Stimulated activated CD8-positive, alpha-beta memory T cell treated with anti-CD3 and anti-CD28 coated beads, Interleukin-15, amount 100 ng/mL, for 48 hours (primary cell): ENCODE measurements at regions not wholly inside any gene's neighbourhood (a gene's known extent, or its start where the extent isn't known, plus 50 kb on each side); places are given as distances from the start of the nearest gene placed in this dataset.

Experiments
- DNase-seq, 2 donors: peaks; one replicate each; pipeline ENCODE4 v3.0.0-alpha.2; 2020; ENCODE audit warnings: low read depth in 2 of 2

DNA sequence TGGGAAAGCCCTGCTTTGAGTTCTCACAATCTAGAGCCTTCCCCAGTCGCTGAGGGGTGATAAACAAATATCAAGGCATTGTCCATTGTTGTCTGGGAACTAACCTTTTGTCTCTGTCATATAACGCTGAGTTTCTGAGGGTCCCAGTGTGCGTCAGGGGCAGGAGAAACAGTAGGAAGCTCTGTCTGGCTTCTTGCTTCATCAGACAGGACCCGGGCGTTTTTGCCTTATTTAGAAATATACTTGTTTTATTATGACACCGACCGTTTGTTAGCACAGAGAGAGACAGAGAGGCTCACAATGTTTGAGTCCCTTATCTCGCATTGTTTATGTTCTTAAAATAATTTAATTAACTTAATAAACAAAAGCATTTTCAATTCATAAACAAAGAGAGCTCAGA lies 204.9 kb upstream of the GAS1 start:
- DNase-seq = no peak

DNA sequence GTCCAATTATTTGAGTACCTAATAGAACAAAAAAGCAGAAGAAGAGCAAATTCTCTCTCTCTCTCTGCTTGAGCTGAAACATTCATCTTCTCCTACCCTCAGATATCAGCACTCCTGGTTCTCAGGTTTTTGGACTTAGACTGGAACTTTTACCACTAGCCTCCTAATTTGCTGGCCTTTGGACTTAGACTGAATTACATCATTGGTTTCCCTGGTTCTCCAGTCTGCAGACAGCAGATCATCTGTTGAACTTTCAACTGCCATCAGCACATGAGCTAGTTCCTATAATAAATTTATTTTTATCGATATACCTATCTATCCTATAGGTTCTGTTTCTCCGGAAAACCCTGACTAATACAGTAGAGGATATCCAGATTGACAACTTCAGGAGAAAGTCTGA lies 208.9 kb upstream of the GAS1 start:
- no peak for DNase-seq

DNA sequence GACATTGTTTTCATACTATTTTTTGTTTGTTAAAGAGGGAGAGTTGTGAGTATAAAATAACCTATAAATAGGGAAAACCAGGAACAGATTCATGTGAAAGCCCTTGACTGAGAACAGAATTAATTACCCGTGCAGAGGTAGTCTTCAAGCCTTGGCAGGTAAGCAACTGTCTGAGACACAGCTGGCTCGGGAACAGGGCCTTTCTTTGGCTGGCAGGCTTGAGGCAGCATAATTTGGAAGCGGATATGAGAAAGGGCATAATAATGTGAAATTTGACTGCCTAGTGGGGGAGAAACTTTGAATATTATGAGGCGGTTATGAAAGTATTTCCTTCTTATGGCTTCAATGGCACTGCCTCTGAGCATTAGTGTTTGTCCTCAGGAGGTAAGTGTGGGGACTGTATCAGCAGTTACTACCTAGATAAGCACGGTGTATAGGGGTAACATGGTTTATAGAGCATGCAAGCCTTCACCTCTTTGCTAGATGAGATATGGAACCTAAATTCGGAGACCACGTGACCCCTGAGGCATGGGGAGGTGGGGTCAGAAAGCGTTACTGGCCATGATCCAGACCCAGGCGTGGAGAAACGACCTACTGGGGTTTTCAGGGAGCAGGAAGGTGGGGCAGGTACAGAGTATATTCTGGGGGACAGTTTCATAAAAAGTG lies 210.2 kb upstream of the GAS1 start:
- DNase-seq = no peak

DNA sequence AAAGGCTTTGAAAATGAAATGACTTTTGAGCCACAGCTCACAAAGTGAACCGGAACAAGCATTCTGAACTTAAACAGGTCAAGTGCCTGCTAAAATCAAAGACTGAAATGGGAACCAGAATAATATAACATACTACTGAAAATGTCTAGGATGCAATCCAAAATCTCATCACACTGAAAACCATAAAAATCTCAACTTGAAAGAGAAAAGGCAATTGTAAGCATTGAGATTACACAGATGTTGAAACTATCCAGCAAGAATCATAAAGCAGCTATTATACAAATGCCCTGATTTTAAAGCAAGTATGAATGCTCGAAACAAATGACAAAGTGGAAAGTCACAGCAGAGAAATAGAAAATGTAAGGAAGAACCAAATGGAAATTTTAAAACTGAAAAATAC lies 211.5 kb upstream of the GAS1 start:
- DNase-seq = no peak

DNA sequence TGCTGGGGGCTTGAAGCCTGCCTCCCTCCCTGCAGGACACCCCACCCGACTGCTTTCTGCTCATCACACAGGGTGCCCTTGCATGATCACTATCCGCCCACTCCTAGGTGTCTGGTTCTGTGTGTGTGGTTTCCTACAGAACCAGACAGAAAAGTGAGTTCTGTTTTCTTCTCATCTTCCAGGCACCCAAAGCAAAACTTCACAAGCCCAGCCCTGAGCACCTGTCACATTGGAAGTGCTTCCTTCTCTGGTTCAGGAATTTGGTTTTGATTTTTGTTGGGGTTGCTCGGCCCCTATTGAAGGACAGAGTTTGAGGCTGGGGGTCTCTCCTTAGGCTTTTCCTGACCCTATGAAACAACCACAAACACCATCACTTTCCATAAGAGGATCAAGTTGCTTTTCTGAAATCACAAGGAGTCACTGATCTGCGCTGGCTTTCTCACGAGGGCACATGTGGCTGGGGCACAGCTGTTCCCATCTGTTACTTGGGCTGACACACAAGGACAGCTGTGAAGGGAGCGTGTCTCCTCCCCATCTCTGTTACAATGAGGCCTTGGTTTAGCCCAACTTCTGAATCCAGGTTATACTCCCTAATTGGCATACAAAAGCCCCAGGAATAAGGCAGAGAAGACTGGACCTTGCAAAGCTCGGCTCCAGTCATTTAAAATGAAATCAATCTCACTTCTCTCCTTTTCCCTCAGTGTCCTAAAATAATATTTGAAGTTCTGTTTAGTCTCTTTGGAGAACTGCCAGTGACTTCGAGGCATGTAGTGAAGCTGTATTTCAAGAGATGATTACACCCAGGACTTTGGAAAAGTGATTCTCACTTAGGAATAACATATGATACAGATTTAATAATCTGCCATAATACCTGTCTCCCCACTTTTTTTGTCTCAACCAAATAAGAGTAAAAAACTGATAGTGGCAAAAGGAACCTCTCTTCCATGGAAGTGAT lies 213.1 kb upstream of the GAS1 start:
- DNase-seq = no peak

DNA sequence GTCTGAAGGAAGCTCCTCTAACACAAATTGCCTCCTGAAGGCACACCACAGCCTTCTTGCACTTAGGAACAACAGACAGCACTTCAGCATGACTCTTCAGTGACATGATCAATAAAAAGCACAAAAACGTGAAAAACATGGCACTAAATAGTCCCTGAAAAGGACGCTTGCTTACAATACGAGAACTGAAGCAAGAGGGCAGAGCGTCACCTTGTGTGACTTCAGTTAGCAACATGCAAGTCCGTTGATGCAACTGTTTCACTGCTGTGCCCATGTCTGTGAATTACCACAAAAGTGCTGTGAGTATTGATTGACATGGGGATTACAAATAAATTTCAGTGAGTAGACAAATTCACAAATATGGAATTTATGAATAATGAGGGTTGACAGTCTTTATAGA lies 219.9 kb upstream of the GAS1 start:
- DNase-seq = no peak

DNA sequence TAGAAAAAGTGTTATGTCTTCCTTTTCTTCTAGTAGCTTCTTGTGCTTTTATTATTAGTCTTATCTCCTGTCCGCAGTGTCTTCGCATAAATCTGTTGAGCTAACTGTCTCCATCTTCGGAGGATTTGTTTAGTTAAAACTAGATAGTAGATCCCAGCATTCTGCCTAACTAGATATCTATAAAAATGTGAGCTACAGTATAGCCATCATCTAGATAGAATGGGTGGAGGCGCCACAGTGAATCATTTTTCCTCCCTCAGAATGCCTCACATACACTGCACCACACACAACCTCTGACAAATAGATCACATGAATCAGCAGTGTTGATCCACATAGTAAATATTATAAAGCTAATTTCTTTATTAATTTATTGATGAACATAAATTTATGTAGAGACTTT lies 220.3 kb upstream of the GAS1 start:
- no peak for DNase-seq

DNA sequence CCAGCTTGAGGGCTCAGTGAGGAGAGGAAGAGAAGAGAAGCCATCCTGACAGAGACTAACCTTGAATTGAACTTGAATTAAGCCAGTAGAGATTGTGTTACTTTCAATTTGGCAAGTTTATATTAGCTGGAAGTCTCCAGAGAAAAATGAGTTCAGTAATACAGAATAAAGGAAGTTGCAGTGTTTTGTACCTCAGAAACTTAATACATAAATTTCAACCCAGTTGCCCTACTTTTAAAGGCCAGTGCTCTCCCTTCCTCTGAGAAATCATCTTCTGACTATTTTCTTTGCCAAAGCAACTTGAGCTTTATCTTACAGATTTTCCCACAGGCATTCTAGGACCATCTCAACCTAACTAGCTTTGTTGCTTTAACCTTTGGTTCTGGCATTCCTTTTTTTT lies 231.0 kb upstream of the GAS1 start:
- DNase-seq = no peak

DNA sequence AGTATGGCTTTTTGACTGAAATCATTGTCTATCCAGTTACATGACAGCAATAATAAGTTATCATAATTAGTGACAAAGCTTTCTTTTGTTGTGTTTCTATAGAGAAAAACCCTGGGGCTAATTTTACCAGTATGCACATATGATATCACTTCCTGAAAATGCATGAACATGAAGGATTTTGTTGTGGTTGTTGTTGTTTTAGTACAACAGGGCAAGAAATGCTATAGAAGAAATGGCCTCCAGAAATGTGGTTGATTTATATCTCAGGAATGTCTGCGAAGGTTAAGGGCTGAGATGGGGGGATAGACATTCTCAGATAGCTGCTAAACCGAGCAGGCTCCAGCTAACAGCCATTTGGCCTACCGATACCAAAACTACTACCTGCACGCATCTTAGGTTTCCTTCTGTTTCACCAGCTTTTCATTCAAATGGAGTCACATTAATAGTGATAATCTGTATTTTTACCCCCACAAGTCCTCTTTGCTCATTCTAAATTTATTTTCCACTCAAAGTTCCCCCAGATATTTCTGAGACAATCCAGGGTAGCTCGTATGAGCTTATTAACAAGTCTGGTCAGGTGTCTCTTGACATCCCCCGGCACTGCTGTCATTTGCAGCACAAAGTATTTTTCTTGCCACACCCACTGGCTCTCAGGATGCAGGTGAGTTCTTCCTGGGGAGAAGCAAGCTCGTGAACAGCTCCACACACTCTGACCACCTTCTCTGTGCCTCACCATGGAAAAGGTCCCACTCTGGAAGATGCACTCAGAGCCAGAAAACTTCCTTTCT lies 232.4 kb upstream of the GAS1 start:
- DNase-seq = no peak

DNA sequence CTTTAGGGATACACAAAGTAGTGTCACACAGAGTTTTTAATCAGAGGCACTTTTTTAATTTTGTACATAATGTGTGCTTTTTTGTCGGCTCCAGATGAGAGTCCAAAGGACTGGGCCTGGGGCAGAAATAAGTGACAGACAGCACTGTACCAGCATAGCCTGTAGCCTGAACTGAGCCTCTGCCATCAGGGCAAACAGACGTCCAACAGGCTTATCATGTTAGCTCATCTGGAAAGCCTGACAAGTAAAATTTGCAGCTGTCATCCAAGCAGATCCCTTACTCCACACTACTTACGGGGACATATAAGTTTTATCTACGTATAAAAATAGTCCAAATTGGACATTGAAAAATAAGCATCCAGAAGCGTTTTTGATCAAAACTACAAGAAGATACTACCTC lies 233.1 kb upstream of the GAS1 start:
- DNase-seq = no peak

DNA sequence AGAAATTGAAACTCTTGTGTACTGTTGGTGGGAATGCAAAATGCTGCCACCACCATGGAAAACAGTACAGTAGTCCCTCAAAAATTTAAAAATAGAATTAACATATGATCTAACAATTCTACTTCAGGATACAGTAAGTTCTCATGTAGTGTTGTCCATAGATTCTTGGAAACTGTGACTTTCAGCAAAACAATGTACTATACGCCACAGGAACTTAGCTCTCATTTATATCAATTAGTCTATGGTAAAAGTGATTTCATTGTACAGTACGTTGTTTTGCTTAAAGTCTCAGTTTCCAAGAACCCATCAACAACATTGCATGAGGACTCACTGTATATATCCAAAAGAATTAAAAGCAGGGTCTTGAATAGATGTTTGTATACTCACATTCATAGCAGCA lies 233.5 kb upstream of the GAS1 start:
- no peak for DNase-seq

DNA sequence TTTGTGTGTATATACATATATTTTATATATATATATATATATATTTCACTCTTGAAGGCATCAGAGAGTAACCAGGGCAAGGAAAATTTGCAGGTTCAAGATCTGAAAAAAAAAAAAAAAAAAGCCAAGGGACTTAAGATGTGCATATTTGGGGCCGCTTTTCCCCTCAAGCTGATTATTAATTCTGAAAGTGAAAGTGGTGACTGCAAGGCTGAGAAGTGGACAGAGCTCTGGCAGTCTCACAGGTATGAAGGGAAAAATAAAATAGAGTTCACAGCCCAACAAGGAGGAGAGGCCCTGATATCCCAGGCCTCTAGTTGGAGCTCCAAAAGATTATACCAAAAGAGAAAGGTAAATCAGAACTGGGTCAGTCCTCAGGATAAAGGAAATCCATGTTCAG lies 234.4 kb upstream of the GAS1 start:
- DNase-seq = no peak

DNA sequence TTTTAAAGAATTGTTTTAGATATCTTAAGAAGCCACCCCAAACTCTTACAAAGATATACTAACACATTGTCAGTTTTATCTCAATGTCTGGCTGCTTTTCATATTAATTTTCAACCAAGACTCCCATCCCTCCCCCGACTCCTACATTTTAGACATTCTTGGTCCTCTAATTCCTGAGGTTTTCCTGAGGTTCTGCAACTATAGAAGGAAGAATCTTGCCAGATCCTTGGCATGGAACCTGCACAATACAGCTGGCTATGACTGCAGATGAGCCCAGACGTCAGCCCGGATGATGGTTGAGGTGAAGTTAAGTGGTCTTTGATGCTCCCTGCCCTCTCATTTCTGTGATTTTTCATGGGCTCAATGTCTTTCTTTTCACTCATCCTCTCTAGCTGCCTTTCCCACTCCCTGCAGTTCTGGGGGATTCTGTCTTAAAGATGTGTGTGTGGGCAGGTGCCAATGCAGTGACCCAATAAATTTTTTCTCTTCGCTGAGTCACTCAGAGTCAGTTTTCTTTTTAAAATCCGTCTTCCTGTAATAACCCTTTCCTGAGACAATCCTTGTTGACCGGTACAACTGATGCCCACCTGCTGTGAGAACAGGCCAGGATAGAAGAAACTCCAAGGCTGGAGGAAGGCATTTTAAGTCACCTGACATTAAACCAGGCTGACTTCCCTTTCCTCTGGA lies 237.8 kb upstream of the GAS1 start:
- no peak for DNase-seq

DNA sequence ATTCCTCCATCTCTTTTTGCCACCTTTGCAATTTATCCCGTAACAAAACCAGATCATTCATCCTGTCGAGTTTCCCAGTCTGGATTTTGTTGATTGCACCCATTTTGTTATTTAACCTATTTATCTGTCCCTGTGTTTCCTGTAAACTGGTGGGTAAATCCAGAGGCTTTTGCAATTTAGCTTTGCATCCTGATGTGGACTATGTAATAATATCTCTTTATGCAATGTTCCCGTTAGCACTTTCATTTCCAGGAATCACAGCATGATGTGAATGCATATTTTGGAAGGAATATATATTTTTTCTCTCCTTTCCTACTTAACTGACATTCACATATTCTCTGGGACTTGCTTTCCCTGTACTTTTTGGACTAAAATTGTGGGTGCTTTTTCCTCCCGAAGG lies 240.3 kb upstream of the GAS1 start:
- DNase-seq = no peak

DNA sequence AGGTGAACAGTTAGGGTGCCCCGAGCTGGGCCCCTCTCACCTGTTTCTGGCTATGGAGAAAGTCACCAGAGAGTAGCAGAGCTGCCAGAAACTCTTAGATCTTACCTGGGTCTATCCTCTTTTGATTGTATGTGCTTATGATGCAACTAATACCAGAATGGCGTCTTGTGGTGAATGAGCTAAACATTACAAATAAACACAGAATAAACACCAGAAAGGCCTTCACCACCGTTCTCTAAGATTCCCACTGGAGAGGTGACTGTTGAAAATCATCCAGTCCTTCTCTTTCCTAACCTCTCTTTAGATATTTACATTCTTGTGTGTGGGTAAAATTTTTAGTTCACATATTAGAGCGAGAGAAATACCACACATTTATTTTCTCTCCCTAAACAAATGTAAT lies 241.7 kb upstream of the GAS1 start:
- no peak for DNase-seq

DNA sequence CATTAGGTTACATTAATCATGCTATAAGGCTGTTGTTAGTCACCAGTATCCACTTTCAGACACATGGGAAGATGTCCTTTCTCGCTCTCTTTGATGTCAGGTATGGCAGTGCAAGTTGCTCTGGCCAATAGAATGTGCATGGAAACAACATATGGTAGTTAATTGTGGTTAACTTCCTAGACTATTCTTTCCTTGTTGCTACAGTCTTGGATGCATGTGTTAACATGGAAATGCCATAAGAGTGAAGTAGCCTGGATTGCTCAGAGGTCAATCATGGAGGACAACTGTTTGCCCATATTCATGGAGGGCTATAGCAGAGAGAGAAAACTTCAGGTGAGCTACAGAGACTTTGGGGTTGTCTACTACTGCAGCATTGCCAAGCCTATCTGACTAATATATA lies 245.8 kb upstream of the GAS1 start:
- no peak for DNase-seq

DNA sequence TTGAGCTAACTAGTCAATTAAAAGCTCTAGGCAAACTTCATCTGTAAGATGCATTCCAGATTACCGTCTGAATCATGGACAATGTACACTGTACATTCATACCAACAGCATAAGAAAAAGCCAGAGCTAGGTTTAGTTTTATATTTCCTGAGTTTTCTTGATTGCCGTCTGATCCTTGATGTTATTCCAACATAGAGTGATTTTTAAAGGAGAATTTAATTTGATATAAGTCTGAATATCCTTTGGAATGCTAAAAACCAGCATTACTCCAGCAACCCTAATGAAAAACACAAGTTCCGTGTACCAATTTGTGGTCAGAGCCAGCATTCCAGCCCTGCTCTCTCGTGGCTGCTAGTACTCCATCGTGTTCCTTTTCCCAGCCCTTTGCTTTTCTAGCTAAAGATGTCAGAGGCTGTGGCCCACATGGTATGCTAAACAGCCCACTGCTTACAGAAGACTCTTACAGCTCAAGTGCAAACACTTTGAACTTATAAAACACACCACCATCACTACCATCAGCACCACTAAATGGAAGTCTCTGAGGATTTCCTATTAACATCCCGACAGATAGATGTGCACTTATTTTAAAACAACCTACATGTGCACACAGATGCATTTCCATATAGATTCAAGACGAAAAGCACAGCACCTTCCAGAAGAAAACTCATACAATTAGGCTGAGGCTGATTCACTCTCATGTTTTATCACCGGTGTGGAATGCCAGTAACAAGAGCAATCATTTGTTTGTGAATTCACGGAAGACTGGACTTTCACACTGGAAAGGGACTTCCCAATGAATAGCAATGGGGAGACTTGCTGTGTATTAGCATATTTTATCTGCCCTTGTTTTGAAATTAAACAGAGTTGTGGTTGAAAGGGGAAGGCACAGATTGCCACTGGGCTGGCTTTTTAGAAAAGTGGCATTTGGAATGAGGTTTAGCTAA lies 246.9 kb upstream of the GAS1 start:
- no peak for DNase-seq

DNA sequence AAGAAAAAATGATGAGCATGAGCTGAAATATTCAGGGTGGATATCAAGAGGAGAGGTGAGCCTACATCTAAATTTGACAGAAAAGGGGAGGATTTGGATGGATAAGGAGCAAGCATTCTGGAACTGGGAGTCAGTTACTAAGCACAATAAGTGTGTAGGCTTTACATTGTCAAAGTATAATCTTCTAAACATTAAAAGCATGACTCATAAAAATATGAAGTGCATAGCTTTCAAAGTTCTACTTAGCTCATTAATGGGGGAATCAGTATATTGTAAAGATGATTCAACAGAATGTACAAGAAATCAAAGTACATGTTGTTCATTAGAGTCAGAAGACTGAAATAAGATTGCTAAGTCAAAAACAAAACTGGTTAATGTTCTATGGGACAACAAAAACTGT lies 248.0 kb upstream of the GAS1 start:
- DNase-seq = no peak

DNA sequence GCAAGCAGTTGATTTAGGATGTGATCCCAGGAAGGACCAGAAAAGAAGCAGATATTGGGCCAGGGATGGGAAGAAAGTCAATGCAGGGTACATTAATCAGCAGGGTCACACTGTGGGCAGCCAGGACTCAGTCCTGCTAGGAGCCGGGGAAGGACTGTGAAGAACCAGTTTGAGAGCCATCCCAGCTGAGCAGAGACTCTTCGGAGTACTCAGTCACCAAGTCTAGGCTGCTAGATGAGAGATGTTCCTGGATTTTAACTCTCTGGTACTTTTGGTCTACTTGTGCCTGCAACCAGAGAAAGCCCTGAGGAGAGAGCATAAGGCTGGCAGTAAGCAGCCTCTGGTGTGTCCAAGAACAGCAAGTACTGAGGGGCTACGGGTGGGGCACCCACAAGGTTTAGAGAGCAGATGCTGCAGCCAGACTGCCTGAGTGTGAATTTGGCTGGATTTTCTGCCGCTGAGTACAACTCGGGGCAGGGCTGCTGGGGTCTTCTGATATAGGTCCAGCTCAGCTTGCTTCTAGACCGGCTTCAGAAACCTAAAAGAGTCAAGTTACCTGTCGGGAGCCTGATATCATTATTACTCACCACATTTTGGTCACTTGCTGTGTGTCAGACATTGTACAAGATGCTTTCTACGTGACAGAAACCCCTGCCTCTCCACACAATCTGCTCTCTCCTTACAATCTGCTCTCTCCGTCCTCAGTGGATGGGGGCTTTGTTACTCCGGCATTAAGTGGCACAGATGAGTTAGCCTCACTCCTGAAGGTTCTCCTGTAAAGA lies 250.2 kb upstream of the GAS1 start:
- DNase-seq = no peak

DNA sequence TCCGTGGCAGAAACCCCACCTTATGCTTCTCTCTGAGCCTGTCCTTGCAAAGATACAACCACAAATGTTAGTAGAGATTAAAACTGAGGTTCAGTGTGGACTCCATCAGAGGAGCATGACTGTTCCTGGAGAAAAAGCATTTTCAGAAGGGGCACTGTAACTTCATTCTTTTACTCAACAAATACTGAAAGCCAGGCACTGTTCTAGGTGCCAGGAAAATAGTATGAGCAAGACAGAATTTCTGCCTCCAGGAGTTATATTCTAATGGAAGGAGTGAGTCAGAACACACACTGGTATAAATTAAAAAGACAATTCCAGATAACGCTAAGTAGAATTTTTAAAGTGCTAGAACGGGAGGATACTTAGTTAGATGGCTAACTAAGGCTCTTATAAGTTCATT lies 251.4 kb upstream of the GAS1 start:
- DNase-seq = no peak
